HT1080 (cell line): ENCODE measurements at regions not wholly inside any gene's neighbourhood (a gene's known extent, or its start where the extent isn't known, plus 50 kb on each side); places are given as distances from the start of the nearest gene placed in this dataset.
A peak's percentile ranks its signal among the peaks of the same experiment; 100 is the strongest.

Source experiments
- DNase-seq: peaks from one replicate; pipeline ENCODE4 v3.0.0-alpha.2; 2015; ENCODE audit warnings: low read depth

- DNase-seq, result no peak
Observed at GRCh38 chr5:35324201-35324600, 93.9 kb upstream of the PRLR start.

- no peak for DNase-seq
Observed at GRCh38 chr5:35320029-35320428, 89.7 kb upstream of the PRLR start.

GRCh38 chr5:35319333-35320002, 89.2 kb upstream of the PRLR start:
- DNase-seq, result peak; percentile 83

- no peak for DNase-seq
Observed at GRCh38 chr5:35317586-35317985, 87.3 kb upstream of the PRLR start.

- DNase-seq, result no peak
Observed at GRCh38 chr5:35316611-35317274, 86.5 kb upstream of the PRLR start.

GRCh38 chr5:35313291-35313690, 83.0 kb upstream of the PRLR start:
- DNase-seq, result peak; percentile 86

GRCh38 chr5:35312267-35312666, 82.0 kb upstream of the PRLR start:
- DNase-seq, result no peak

- DNase-seq, result no peak
Observed at GRCh38 chr5:35309365-35310130, 79.3 kb upstream of the PRLR start.

GRCh38 chr5:35308421-35308820, 78.1 kb upstream of the PRLR start:
- DNase-seq, result peak; percentile 6

- no peak for DNase-seq
Observed at GRCh38 chr5:35306716-35307365, 76.6 kb upstream of the PRLR start.

GRCh38 chr5:35305336-35306020, 75.2 kb upstream of the PRLR start:
- DNase-seq, result no peak

GRCh38 chr5:35304291-35304690, 74.0 kb upstream of the PRLR start:
- DNase-seq, result no peak

GRCh38 chr5:35303152-35303551, 72.9 kb upstream of the PRLR start:
- peak; percentile 4 for DNase-seq

- no peak for DNase-seq
Observed at GRCh38 chr5:35302544-35302943, 72.3 kb upstream of the PRLR start.

GRCh38 chr5:35297755-35298154, 67.5 kb upstream of the PRLR start:
- no peak for DNase-seq

- DNase-seq, result no peak
Observed at GRCh38 chr5:35294976-35295375, 64.7 kb upstream of the PRLR start.

- no peak for DNase-seq
Observed at GRCh38 chr5:35294017-35294416, 63.7 kb upstream of the PRLR start.

- no peak for DNase-seq
Observed at GRCh38 chr5:35285435-35285834, 55.1 kb upstream of the PRLR start.

GRCh38 chr5:35285011-35285410, 54.7 kb upstream of the PRLR start:
- no peak for DNase-seq

- no peak for DNase-seq
Observed at GRCh38 chr5:35284364-35284763, 54.1 kb upstream of the PRLR start.

GRCh38 chr5:35282810-35283209, 52.5 kb upstream of the PRLR start:
- DNase-seq, result no peak
